ENCODE measurements at regions not wholly inside any gene's neighbourhood (a gene's known extent, or its start where the extent isn't known, plus 50 kb on each side); places are given as distances from the start of the nearest gene placed in this dataset.
"Not testable (repeated sequence)": the region's sequence is repeated elsewhere in the genome, so short reads cannot be mapped to it uniquely, and the experiment has no call there.

DNA sequence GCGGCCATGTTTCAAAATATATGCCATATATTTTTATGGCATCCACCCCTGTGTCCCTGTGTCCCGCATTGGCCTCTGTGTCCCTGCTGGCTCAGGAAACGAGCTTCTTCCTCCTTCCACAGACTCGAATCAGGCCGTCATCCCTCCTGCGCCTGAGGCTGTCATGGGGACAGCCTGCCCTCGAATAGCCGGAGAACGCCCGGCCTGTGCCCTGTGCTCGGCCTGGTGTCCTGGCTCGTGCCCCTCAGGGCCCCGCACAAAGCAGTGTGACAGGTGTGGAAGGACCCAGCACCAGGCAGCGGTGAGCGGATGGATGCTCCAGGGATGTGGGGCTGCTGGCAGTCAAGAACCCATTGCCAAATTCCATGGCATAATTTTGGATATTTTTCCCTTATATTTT, 1500.0 kb downstream of the FOXD4L5 start:
- not testable (repeated sequence) for TF ChIP-seq SP1 (IDR thresholded peaks at IDR 0.05); SUZ12 (IDR thresholded peaks at IDR 0.05); ELF4 (IDR thresholded peaks at IDR 0.05); FOXK2 (IDR thresholded peaks at IDR 0.05); ARNT (IDR thresholded peaks at IDR 0.05); ZNF384 (IDR thresholded peaks at IDR 0.05); FOXA1 (IDR thresholded peaks at IDR 0.05); NFRKB (IDR thresholded peaks at IDR 0.05); FOXM1 (IDR thresholded peaks at IDR 0.05; ENCODE audit: borderline replicate concordance); BHLHE40 (IDR thresholded peaks at IDR 0.05; ENCODE audit: borderline replicate concordance); CTBP1 (IDR thresholded peaks at IDR 0.05; ENCODE audit: borderline replicate concordance); TARDBP (IDR thresholded peaks at IDR 0.05); L3MBTL2 (conservative IDR thresholded peaks at IDR 0.05)
